Thoracic aorta (tissue), 2 donors: ENCODE measurements at regions not wholly inside any gene's neighbourhood (a gene's known extent, or its start where the extent isn't known, plus 50 kb on each side); places are given as distances from the start of the nearest gene placed in this dataset.

Experiments used
- ATAC-seq: fragments of 150-250 bp; one replicate; pipeline ENCODE4 v1.8.0; 2017; ENCODE audit warnings: low read depth; ENCODE audit not compliant: insufficient number of reproducible peaks, low FRiP score
- DNase-seq: peaks from one replicate; pipeline ENCODE4 v3.0.0-alpha.2; 2020; ENCODE audit warnings: low spot score
- H3K27ac ChIP-seq, 2 donors: fragments of 200-600 bp; sonication (generic); 1 replicate in 1 of 2; 2 replicates in 1 of 2; pipeline ENCODE4 v1.5.1; 2016; ENCODE audit warnings: mild to moderate bottlenecking in 2 of 2, moderate library complexity in 2 of 2
- H3K27me3 ChIP-seq: fragments of 200-600 bp; sonication (generic); replicated peaks from 2 replicates; pipeline ENCODE4 v1.6.0; 2016; ENCODE audit warnings: mild to moderate bottlenecking; ENCODE audit not compliant: insufficient read depth
- H3K36me3 ChIP-seq: fragments of 200-600 bp; sonication (generic); one replicate; pipeline ENCODE4 v1.5.1; 2016
- H3K4me1 ChIP-seq, 2 donors: fragments of 200-600 bp; sonication (generic); 1 replicate in 1 of 2; 2 replicates in 1 of 2; pipeline versions ENCODE4 v1.5.1 to v1.6.0; 2016; ENCODE audit warnings: low read depth in 2 of 2, mild to moderate bottlenecking in 1 of 2; ENCODE audit not compliant: control insufficient read depth in 1 of 2
- H3K4me3 ChIP-seq: fragments of 200-600 bp; sonication (generic); 2 replicates; pipeline ENCODE4 v1.5.1; 2016; ENCODE audit warnings: mild to moderate bottlenecking
- H3K9me3 ChIP-seq: fragments of 200-600 bp; sonication (generic); 2 replicates; pipeline ENCODE4 v1.5.1; 2016
- TF ChIP-seq, protein P1 (sequence below): fragments of 200-600 bp; sonication (generic); IDR thresholded peaks from one replicate; pipeline ENCODE4 v1.5.1; 2019; ENCODE audit warnings: antibody characterized with exemption

DNA sequence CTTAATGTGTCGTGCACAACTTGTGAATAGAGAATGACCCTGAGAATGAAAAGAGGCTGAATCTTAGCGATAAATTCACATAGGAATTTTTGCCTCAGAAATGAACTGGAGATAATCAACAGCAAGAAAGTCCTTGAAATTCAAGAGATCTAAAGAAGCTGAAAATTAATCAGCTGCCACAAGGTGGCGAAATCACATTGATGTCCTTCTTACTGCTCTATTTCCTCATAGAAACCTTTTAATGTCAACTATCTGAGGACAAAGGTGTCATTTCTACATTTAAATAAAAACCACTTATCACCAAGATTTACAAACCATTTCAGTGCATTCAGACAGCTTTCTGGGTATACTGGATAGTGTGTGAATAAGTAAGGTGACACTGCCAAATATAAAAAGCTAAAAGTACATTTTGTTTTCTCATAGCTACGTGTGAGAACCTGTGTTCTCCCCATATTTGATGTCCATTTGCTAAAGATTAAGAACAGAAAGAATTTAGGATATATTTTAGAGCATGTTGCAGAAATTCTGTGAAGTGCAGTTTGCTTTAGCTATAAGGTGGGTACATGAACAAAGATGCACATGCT lies 485.3 kb upstream of the PTBP2 start:
- H3K27me3 ChIP-seq = no peaks in the 10 kb centered on the region
- ATAC-seq (no peak), DNase-seq (no peak)
- H3K36me3 ChIP-seq = no peaks in the 10 kb centered on the region
- H3K4me1 ChIP-seq = no peaks in the 10 kb centered on the region
- no peaks in the 10 kb centered on the region for H3K9me3 ChIP-seq
- H3K27ac ChIP-seq = no peak overlapping the region
- TF ChIP-seq, protein P1, sequence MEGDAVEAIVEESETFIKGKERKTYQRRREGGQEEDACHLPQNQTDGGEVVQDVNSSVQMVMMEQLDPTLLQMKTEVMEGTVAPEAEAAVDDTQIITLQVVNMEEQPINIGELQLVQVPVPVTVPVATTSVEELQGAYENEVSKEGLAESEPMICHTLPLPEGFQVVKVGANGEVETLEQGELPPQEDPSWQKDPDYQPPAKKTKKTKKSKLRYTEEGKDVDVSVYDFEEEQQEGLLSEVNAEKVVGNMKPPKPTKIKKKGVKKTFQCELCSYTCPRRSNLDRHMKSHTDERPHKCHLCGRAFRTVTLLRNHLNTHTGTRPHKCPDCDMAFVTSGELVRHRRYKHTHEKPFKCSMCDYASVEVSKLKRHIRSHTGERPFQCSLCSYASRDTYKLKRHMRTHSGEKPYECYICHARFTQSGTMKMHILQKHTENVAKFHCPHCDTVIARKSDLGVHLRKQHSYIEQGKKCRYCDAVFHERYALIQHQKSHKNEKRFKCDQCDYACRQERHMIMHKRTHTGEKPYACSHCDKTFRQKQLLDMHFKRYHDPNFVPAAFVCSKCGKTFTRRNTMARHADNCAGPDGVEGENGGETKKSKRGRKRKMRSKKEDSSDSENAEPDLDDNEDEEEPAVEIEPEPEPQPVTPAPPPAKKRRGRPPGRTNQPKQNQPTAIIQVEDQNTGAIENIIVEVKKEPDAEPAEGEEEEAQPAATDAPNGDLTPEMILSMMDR = peak; percentile 62
- no peak overlapping the region for H3K4me3 ChIP-seq

- no peak for DNase-seq
- H3K4me3 ChIP-seq = no peak overlapping the region
- TF ChIP-seq, protein P1 = no peak
- no peak overlapping the region for H3K27ac ChIP-seq
- H3K4me1 ChIP-seq = no peaks in the 10 kb centered on the region
- no peaks in the 10 kb centered on the region for H3K27me3 ChIP-seq
- ATAC-seq = no peak
- H3K9me3 ChIP-seq = no peaks in the 10 kb centered on the region
- no peaks in the 10 kb centered on the region for H3K36me3 ChIP-seq
Observed at GRCh38 chr1:96238426-96238825, 483.2 kb upstream of the PTBP2 start.

GRCh38 chr1:96240438-96240837 lies 481.1 kb upstream of the PTBP2 start:
- Histone ChIP-seq H3K4me1 (no peaks in the 10 kb centered on the region), H3K27ac (no peak overlapping the region), H3K4me3 (no peak overlapping the region), H3K36me3 (no peaks in the 10 kb centered on the region), H3K9me3 (no peaks in the 10 kb centered on the region), H3K27me3 (no peaks in the 10 kb centered on the region)
- no peak for DNase-seq
- ATAC-seq = no peak
- TF ChIP-seq, protein P1 = no peak

DNA sequence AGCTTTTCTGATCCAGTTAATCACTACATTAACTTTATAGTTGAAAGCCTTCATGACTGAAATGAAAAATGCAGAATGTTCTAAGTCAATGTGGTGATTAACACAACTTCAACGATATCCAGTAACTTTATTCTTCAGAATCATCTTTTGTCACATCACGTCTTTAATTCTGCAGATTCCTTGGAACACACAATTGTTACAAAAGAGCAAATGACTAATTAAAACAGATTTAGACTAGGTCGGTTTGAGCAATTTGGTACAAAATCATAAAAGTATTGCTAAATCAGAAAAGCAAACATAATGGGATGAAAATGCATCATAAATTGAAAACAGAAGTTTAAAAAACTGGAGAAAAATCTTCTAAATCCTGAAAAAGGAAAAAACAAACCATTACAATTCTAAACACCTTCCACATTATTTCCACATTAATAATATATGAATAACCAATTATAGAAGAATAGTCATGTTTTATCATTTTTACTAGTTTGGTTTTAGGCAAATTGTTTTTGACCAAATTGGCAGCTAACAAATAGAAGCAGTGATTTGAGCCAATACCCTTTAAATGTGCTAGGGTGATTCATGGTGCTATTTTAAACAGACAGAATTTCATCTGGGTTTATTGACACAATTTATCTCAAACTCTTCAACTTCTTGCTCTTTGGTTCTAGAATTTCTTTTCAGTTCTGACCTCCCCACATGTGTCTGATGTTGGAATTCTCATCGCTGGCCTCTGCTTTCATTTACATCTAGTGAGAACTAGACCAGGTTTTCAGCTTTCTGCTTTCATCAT lies 468.1 kb upstream of the PTBP2 start:
- Histone ChIP-seq H3K27me3 (no peaks in the 10 kb centered on the region), H3K4me3 (no peak overlapping the region), H3K4me1 (peaks cover 0 to 20% of the 10 kb centered on the region in 2 donors), H3K9me3 (no peaks in the 10 kb centered on the region), H3K27ac (no peak overlapping the region), H3K36me3 (no peaks in the 10 kb centered on the region)
- ATAC-seq = no peak
- TF ChIP-seq, protein P1 = no peak
- no peak for DNase-seq

GRCh38 chr1:96256130-96256790 lies 465.3 kb upstream of the PTBP2 start:
- no peak for ATAC-seq
- Histone ChIP-seq H3K36me3 (no peaks in the 10 kb centered on the region), H3K4me1 (peaks cover 0 to 14% of the 10 kb centered on the region in 2 donors), H3K27ac (no peak overlapping the region), H3K9me3 (no peaks in the 10 kb centered on the region), H3K4me3 (no peak overlapping the region), H3K27me3 (no peaks in the 10 kb centered on the region)
- TF ChIP-seq, protein P1 = no peak
- no peak for DNase-seq
